RWPE2 (cell line): ENCODE measurements at regions not wholly inside any gene's neighbourhood (a gene's known extent, or its start where the extent isn't known, plus 50 kb on each side); places are given as distances from the start of the nearest gene placed in this dataset.

ENCODE experiments used
- ATAC-seq: fragments of 200-7000 bp; cut with Tn5 transposase; 3 replicates; pipeline ENCODE4 v1.9.1; 2021; ENCODE audit warnings: low read depth
- DNase-seq: peaks from one replicate; pipeline ENCODE4 v3.0.0-alpha.2; 2020; ENCODE audit warnings: low spot score
- H3K27ac ChIP-seq: fragments of 450-650 bp; 2 replicates; pipeline ENCODE4 v1.5.1; 2017; ENCODE audit warnings: mild to moderate bottlenecking; ENCODE audit not compliant: poor library complexity, severe bottlenecking
- H3K27me3 ChIP-seq: fragments of 250-450 bp; sonication (Bioruptor Pico); 2 replicates; pipeline ENCODE4 v1.5.1; 2021; ENCODE audit warnings: mild to moderate bottlenecking, moderate library complexity; ENCODE audit not compliant: insufficient read depth, poor library complexity, severe bottlenecking
- H3K36me3 ChIP-seq: fragments of 250-450 bp; sonication (Bioruptor Pico); 2 replicates; pipeline ENCODE4 v1.5.1; 2020; ENCODE audit warnings: low read depth, mild to moderate bottlenecking, moderate library complexity
- H3K4me1 ChIP-seq: fragments of 250-450 bp; sonication (Bioruptor Pico); 2 replicates; pipeline ENCODE4 v1.5.1; 2021; ENCODE audit warnings: mild to moderate bottlenecking, moderate library complexity; ENCODE audit not compliant: insufficient read depth, poor library complexity, severe bottlenecking
- H3K4me3 ChIP-seq: fragments of 250-450 bp; sonication (Bioruptor Pico); 2 replicates; pipeline ENCODE4 v1.5.1; 2021; ENCODE audit warnings: mild to moderate bottlenecking, moderate library complexity; ENCODE audit not compliant: severe bottlenecking
- H3K9me3 ChIP-seq: fragments of 250-450 bp; sonication (Bioruptor Pico); 2 replicates; pipeline ENCODE4 v1.5.1; 2021; ENCODE audit warnings: mild to moderate bottlenecking, moderate library complexity; ENCODE audit not compliant: severe bottlenecking
- TF ChIP-seq, protein P1 (sequence below): fragments of 450-650 bp; IDR thresholded peaks from one replicate; pipeline ENCODE4 v1.5.1; 2017; ENCODE audit warnings: mild to moderate bottlenecking, moderate library complexity; ENCODE audit not compliant: poor library complexity, severe bottlenecking

DNA sequence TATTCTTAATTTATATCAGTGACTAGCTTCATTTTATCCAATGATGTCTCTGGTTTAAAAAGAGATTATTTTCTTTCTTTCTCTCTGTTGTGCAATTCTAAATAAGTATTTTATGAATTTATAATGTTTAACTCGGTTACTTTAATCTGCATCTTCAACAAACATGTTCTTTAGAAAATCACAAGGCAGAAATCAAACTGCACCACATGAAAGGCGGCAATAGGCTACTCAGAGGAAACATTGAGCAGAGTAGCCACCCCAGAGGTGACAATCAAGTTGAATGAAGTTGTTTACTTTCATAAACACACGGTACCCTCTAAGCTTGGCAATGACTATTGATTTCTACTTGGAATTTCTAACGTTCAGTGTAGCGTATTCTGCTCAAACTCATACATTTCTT lies 677.8 kb upstream of the ROBO1 start:
- no peaks in the 10 kb centered on the region for H3K9me3 ChIP-seq
- H3K27me3 ChIP-seq: no peaks in the 10 kb centered on the region
- no peak overlapping the region for H3K4me3 ChIP-seq
- no peak overlapping the region for H3K27ac ChIP-seq
- ATAC-seq (no peak), DNase-seq (no peak)
- TF ChIP-seq, protein P1, sequence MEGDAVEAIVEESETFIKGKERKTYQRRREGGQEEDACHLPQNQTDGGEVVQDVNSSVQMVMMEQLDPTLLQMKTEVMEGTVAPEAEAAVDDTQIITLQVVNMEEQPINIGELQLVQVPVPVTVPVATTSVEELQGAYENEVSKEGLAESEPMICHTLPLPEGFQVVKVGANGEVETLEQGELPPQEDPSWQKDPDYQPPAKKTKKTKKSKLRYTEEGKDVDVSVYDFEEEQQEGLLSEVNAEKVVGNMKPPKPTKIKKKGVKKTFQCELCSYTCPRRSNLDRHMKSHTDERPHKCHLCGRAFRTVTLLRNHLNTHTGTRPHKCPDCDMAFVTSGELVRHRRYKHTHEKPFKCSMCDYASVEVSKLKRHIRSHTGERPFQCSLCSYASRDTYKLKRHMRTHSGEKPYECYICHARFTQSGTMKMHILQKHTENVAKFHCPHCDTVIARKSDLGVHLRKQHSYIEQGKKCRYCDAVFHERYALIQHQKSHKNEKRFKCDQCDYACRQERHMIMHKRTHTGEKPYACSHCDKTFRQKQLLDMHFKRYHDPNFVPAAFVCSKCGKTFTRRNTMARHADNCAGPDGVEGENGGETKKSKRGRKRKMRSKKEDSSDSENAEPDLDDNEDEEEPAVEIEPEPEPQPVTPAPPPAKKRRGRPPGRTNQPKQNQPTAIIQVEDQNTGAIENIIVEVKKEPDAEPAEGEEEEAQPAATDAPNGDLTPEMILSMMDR: no peak
- no peaks in the 10 kb centered on the region for H3K4me1 ChIP-seq
- no peaks in the 10 kb centered on the region for H3K36me3 ChIP-seq

DNA sequence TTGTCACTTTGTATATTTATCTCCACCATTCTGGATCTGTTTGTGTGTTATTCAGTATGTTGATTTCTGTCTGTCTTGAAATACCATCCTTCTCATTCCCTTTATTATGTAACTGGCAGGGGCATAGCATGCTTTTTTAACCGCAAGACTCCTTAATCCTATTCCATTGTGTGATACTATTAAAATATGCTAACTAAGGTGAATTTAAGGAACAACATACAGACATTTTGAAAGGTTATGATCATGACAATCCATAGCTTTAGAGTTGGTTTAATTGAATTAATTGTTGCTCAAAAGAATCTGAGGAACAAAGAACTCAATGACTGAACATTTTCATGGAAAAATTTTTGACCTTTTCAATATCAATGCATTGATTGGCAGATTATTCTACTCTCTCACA lies 677.3 kb upstream of the ROBO1 start:
- DNase-seq: no peak
- Histone ChIP-seq H3K27me3 (no peaks in the 10 kb centered on the region), H3K4me1 (no peaks in the 10 kb centered on the region), H3K9me3 (no peaks in the 10 kb centered on the region), H3K36me3 (no peaks in the 10 kb centered on the region), H3K27ac (no peak overlapping the region), H3K4me3 (no peak overlapping the region)
- no peak for ATAC-seq
- TF ChIP-seq, protein P1: no peak

DNA sequence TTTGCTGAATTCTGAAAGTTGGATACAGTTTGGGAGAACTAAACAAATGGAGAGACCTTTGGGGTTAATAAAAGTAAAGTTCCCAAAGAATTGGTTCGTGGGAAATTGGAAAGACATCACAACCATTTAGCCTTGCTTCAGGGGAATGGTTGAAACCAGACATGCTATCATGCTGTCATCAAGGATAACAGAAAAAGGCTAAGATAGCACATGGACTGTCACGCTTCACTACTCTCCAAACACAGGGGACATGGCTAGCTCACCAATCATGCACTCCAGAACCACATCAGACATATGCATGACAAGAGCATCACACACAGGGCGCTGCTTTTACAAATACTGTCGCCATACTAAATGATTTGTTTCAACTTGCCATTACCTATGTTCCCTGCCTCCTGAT lies 671.7 kb upstream of the ROBO1 start:
- H3K36me3 ChIP-seq: no peaks in the 10 kb centered on the region

DNA sequence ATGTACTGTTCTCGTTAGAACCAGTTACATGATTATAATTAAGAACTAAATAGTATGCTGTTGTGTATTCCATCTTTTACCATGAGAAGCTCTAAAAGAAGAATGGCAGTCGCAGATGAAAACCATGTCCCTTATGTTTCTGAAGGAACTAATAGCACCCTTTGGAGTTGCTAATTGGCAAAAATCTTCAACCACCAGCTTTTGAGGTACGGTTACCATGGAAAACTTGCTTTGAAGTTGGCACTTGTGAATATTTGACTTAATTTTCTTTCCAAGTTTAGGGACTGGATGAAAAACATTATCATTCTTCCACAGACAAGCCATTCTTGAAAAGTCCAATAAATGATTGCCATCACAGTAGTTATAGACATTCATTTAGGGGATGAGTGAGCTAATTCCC lies 666.6 kb upstream of the ROBO1 start:
- H3K27me3 ChIP-seq: no peaks in the 10 kb centered on the region
- ATAC-seq (no peak), DNase-seq (no peak)
- H3K4me1 ChIP-seq: no peaks in the 10 kb centered on the region
- H3K9me3 ChIP-seq: no peaks in the 10 kb centered on the region
- no peak overlapping the region for H3K4me3 ChIP-seq
- H3K27ac ChIP-seq: no peak overlapping the region
- no peaks in the 10 kb centered on the region for H3K36me3 ChIP-seq
- TF ChIP-seq, protein P1: no peak

More for the DNA sequence above, 671.7 kb upstream of the ROBO1 start:
- no peaks in the 10 kb centered on the region for H3K27me3 ChIP-seq
- H3K4me3 ChIP-seq: no peak overlapping the region
- no peaks in the 10 kb centered on the region for H3K9me3 ChIP-seq
- H3K4me1 ChIP-seq: no peaks in the 10 kb centered on the region
- ATAC-seq: no peak
- no peak for DNase-seq
- no peak overlapping the region for H3K27ac ChIP-seq
- TF ChIP-seq, protein P1: no peak

DNA sequence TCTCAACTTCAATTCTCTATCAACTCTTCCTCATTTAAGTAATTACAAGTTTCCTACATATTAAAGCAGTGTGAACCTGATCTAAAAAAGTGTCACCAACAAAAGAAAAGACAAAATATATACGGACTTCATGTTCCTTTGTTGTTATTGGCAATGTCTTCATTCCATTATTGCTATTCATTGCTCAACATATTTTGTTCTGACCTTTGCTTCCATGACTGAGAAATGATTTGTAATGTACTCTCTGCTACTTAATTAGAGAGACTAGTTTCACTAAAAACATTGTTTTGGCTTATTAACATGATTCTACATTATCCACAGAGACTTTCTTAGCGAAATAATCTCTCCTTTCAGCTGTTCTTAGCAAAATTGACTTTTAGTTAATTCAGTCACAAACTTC lies 657.2 kb upstream of the ROBO1 start:
- Histone ChIP-seq H3K27ac (no peak overlapping the region), H3K4me1 (no peaks in the 10 kb centered on the region), H3K36me3 (no peaks in the 10 kb centered on the region), H3K27me3 (no peaks in the 10 kb centered on the region), H3K4me3 (no peak overlapping the region), H3K9me3 (no peaks in the 10 kb centered on the region)
- TF ChIP-seq, protein P1: no peak
- no peak for DNase-seq
- ATAC-seq: no peak
